ENCODE measurements at regions not wholly inside any gene's neighbourhood (a gene's known extent, or its start where the extent isn't known, plus 50 kb on each side); places are given as distances from the start of the nearest gene placed in this dataset.
"Not testable (repeated sequence)": the region's sequence is repeated elsewhere in the genome, so short reads cannot be mapped to it uniquely, and the experiment has no call there.

DNA sequence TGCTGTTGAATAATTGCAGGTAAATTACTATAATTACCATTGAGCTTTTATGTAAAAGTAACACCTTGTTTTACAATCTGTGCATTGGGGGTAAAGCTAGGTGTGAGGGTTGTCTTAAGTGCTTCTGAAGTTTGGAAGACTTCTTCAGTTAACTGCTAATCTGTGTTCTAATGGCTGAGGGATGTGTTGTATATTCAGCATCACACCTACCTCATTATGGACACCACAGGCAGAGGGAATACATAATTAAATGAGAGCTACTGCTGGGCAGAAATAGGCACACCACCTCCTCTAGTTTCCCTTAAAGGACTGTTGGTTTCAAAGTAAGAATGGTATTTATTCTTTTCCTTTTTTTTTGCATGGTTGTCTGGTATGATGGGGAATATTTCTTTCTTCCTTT is 502.3 kb upstream of the RGS6 start:
- Mint-ChIP-seq H3K27ac (ENCODE audit: unreplicated experiment) (no peak overlapping the region), H3K4me1 (ENCODE audit: low read depth) (no peaks in the 10 kb centered on the region)

DNA sequence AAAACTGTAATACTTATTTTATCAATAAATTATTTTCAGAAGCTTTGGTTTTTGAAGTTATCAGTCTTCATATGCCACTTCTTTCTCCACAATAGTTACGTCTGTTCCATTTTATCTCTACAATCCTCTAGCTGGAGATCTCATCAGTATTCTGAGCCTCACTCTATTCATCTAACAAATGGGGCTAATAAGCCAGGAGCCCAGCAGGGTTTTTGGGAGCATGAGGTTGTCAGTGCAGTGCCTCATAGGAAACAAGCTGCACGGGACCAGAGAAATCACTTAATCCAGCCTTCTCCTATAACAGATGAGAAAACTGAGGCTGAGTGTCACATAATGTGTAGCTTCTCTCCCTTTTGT is 501.9 kb upstream of the RGS6 start:
- TF ChIP-seq, protein P1, sequence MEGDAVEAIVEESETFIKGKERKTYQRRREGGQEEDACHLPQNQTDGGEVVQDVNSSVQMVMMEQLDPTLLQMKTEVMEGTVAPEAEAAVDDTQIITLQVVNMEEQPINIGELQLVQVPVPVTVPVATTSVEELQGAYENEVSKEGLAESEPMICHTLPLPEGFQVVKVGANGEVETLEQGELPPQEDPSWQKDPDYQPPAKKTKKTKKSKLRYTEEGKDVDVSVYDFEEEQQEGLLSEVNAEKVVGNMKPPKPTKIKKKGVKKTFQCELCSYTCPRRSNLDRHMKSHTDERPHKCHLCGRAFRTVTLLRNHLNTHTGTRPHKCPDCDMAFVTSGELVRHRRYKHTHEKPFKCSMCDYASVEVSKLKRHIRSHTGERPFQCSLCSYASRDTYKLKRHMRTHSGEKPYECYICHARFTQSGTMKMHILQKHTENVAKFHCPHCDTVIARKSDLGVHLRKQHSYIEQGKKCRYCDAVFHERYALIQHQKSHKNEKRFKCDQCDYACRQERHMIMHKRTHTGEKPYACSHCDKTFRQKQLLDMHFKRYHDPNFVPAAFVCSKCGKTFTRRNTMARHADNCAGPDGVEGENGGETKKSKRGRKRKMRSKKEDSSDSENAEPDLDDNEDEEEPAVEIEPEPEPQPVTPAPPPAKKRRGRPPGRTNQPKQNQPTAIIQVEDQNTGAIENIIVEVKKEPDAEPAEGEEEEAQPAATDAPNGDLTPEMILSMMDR (IDR thresholded peaks at IDR 0.05), result no peak
- no peaks in the 10 kb centered on the region for H3K4me1 Mint-ChIP-seq (ENCODE audit: low read depth)
- no peak overlapping the region for H3K27ac Mint-ChIP-seq (ENCODE audit: unreplicated experiment)
- no peaks in the 10 kb centered on the region for H3K27me3 Mint-ChIP-seq (ENCODE audit: low read depth)
- no peak for DNase-seq (ENCODE audit: low spot score)
- peaks cover 19% of the 10 kb centered on the region for H3K9me3 Mint-ChIP-seq (ENCODE audit: low read depth)
- H3K4me3 Mint-ChIP-seq (ENCODE audit: unreplicated experiment), result no peak overlapping the region
- peaks cover 15% of the 10 kb centered on the region for H3K36me3 Mint-ChIP-seq (ENCODE audit: low read depth)

More for the DNA sequence above, 502.3 kb upstream of the RGS6 start:
- TF ChIP-seq, protein P1 (IDR thresholded peaks at IDR 0.05), result no peak
- DNase-seq (ENCODE audit: low spot score), result no peak
- Mint-ChIP-seq H3K27me3 (ENCODE audit: low read depth) (no peaks in the 10 kb centered on the region), H3K9me3 (ENCODE audit: low read depth) (peaks cover 23% of the 10 kb centered on the region), H3K4me3 (ENCODE audit: unreplicated experiment) (no peak overlapping the region), H3K36me3 (ENCODE audit: low read depth) (peaks cover 19% of the 10 kb centered on the region)

DNA sequence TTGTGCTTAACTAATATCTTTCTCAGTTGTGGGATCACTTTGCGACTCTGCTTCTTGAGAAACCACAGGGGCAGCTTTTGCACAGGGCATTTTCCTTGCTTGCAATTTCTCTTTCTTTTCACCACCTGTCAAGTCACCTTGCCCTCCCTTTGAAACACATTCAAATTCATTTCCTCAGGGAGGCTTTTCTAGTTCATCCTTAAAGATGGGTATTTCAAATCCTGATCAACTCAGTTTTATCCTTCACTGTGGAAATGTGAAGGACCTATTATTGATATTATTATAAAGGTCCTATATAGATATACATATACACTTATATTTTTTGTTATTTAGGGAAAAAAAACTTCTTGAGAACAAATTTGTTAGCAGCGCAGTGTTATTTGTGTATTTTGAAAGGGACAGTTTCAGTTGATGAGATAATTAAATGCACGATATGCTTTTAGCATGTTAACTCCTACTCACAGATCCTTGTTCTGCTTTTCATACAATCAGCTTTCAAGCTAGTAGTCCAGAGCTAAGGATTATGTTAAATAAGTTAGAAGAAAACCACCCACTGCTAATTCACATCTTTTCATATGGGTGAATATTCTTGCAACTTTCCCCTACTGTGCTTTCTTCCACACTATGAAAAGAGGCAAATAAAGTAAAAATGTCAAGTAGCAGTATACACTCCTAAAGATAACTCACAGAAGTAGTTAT is 501.4 kb upstream of the RGS6 start:
- TF ChIP-seq, protein P1 (IDR thresholded peaks at IDR 0.05), result no peak
- no peak overlapping the region for H3K4me3 Mint-ChIP-seq (ENCODE audit: unreplicated experiment)
- peaks cover 15% of the 10 kb centered on the region for H3K9me3 Mint-ChIP-seq (ENCODE audit: low read depth)
- H3K36me3 Mint-ChIP-seq (ENCODE audit: low read depth), result peaks cover 14% of the 10 kb centered on the region
- no peaks in the 10 kb centered on the region for H3K4me1 Mint-ChIP-seq (ENCODE audit: low read depth)
- no peak for DNase-seq (ENCODE audit: low spot score)
- H3K27me3 Mint-ChIP-seq (ENCODE audit: low read depth), result no peaks in the 10 kb centered on the region
- no peak overlapping the region for H3K27ac Mint-ChIP-seq (ENCODE audit: unreplicated experiment)

DNA sequence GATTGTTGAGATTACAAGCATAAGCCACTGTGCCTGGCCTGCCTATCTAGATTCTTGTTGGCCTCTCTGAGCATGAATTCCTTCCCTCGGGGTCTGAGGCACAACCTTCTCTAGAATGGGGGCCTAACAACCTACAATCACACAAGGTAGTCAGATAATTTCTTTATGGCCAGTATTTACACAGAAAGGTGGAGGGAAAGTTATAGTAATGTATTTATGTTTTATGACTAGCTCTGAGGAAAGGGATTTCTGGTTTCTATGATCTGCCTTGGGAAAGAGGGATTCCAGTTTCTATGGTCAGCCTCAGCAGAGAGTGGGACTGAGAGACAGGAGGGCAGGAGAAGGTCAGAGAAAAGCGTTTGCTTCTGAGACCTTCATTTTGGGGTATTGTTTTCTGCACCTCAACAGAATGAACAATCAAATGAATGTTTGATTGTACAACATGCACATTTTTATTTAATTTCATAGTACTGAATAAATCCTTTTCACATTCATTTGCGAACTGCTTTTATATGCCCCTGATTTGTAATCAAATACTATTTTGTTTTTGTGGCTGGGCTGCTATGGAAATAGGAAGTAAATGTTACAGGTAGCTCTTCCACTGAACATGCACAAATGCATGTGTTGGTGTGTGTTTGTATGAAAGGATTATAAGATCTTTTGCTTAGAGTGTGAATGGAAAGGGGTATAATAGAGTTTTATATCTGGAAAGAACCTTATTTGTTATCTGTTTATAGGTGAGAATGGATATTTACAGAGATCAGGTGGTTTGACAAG is 499.7 kb upstream of the RGS6 start:
- H3K4me3 Mint-ChIP-seq (ENCODE audit: unreplicated experiment), result no peak overlapping the region
- no peak overlapping the region for H3K27ac Mint-ChIP-seq (ENCODE audit: unreplicated experiment)
- DNase-seq (ENCODE audit: low spot score), result no peak
- H3K27me3 Mint-ChIP-seq (ENCODE audit: low read depth), result no peaks in the 10 kb centered on the region
- peaks cover 5% of the 10 kb centered on the region for H3K36me3 Mint-ChIP-seq (ENCODE audit: low read depth)
- H3K9me3 Mint-ChIP-seq (ENCODE audit: low read depth), result peaks cover 2% of the 10 kb centered on the region
- H3K4me1 Mint-ChIP-seq (ENCODE audit: low read depth), result no peaks in the 10 kb centered on the region
- TF ChIP-seq, protein P1 (IDR thresholded peaks at IDR 0.05), result no peak

DNA sequence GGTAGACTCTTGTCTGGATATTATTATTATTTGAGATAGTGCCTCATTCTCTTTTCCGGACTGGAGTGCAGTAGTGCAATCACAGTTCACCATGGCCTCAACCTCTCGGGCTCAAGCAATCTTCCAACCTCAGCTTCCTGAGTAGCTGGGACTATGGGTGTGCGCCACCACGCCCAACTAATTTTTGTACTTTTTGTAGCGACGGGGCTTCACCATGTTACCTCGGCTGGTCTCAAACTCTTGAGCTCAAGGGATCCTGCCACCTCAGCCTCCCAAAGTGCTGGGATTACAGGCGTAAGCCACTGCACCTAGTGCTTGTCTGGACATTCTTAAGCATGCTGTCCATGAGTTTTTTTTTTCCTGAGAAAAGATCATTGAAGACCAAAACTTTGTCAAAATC is 498.9 kb upstream of the RGS6 start:
- no peak for DNase-seq (ENCODE audit: low spot score)
- H3K4me1 Mint-ChIP-seq (ENCODE audit: low read depth), result peaks cover 6% of the 10 kb centered on the region
- H3K4me3 Mint-ChIP-seq (ENCODE audit: unreplicated experiment), result no peak overlapping the region
- H3K9me3 Mint-ChIP-seq (ENCODE audit: low read depth), result no peaks in the 10 kb centered on the region
- H3K27me3 Mint-ChIP-seq (ENCODE audit: low read depth), result no peaks in the 10 kb centered on the region
- H3K36me3 Mint-ChIP-seq (ENCODE audit: low read depth), result peaks cover 5% of the 10 kb centered on the region
- no peak overlapping the region for H3K27ac Mint-ChIP-seq (ENCODE audit: unreplicated experiment)
- TF ChIP-seq, protein P1 (IDR thresholded peaks at IDR 0.05), result no peak

DNA sequence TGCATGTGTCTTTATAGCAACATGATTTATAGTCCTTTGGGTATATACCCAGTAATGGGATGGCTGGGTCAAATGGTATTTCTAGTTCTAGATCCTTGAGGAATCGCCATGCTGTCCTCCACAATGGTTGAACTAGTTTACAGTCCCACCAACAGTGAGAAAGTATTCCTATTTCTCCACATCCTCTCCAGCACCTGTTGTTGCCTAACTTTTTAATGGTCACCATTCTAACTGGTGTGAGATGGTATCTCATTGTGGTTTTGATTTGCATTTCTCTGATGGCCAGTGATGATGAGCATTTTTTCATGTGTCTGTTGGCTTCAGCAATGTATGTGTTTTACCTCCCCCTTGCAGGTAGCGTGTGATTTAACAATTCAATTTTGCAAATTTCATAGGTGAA is 496.6 kb upstream of the RGS6 start:
- H3K4me1 Mint-ChIP-seq (ENCODE audit: low read depth), result peaks cover 29% of the 10 kb centered on the region
- H3K27me3 Mint-ChIP-seq (ENCODE audit: low read depth); H3K4me3 Mint-ChIP-seq (ENCODE audit: unreplicated experiment); H3K36me3 Mint-ChIP-seq (ENCODE audit: low read depth); H3K27ac Mint-ChIP-seq (ENCODE audit: unreplicated experiment); DNase-seq (ENCODE audit: low spot score); H3K9me3 Mint-ChIP-seq (ENCODE audit: low read depth): not testable (repeated sequence)
